Forelimb muscle (tissue), 1 donor: ENCODE measurements at regions not wholly inside any gene's neighbourhood (a gene's known extent, or its start where the extent isn't known, plus 50 kb on each side); places are given as distances from the start of the nearest gene placed in this dataset.
"Not testable (repeated sequence)": the region's sequence is repeated elsewhere in the genome, so short reads cannot be mapped to it uniquely, and the experiment has no call there.

ENCODE experiments used
- DNase-seq: peaks from one replicate; pipeline ENCODE4 v3.0.0-alpha.2; 2013; ENCODE audit warnings: low read depth

DNA sequence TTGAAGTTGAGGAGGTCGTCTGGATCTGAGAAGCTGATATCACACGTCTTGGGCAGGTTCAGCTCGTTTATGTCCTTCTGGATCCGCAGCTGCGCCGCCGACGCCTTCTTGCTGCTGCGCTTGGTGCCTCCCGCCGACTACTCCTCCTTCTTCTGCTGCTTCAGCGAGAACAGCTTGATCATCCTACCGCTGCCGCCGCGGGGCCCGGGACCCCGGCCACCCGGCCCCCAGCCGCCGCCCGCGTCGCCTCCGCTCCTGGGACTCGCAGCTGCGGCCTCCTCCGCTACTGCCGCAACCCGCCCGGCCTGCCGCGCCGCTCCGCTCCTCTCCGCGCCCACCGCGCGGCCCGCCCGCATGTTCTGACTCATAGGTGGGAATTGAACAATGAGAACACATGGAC lies 1710.6 kb downstream of the TP53TG3F start:
- not testable (repeated sequence) for DNase-seq

DNA sequence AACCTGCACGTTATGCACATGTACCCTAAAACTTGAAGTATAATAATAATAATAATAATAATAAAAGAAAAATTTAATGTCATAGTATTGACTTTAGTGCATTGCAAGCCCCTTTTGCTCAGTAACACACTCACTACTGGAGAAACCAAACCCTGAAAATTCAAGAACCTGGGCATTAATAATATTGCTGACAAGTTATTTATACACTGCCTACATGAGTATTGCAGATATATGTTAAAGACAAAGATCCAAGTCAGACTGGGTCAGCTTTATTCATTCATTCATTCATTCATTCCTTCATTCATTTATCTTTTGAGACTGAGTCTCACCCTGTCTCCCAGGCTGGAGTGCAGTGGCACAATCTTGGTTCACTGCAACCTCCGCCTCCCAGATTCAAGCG lies 1711.2 kb downstream of the TP53TG3F start:
- DNase-seq, result no peak

DNA sequence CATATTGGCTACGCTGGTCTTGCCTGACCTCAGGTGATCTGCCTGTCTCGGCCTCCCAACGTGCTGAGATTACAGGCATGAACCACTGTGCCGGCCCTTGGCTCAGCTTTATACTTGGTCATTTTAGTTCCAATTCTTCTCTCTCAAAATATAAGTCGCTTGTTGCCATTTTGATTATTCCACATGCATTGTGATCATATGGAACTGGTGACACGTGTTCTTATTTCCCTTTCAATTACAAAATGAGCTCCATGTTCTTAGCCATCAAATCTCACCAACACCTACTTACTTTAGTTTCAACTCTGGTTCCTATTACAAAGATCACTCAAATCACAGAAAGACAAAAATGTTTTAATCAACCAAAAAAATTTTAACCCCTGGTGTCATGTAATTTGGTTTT lies 1711.7 kb downstream of the TP53TG3F start:
- DNase-seq, result no peak

DNA sequence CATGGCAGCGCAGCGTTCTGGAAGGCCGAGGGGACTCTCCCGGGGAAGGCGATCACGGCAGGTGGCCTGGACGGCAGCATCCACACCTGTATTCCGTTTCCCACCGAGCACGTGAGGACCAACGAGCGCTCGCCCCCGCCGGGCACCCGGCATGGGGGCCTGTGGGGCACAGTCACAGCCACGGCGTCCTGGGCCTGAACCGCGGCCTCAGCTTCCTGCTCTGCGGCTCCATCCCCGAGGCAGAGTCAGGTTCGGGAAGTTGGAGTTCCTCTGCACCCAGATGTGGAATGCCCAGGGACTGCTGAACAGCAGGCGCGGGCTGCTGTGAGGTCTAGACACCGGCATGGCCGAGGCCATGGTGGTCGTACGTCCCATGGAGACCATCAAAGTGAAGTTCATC lies 1713.9 kb downstream of the TP53TG3F start:
- DNase-seq, result no peak

DNA sequence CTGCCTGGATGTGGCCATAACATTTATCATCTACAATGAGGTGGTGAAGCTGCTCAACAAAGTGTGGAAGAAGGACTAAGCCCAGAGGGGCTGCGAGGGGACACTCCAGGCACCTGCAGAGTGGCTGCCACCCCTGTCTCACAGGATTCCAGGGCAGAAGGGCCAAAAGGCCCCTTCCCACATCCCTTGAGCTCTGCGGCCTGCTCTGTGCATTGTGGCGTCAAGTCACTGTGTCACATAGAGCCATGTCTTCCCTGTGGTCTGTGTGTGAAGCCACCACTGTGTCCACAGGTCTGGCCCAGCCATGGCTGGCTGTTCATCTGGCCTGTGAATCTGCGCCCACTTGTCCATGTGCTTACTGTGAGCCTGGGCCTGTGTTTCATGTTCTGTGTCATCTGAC lies 1714.6 kb downstream of the TP53TG3F start:
- no peak for DNase-seq

DNA sequence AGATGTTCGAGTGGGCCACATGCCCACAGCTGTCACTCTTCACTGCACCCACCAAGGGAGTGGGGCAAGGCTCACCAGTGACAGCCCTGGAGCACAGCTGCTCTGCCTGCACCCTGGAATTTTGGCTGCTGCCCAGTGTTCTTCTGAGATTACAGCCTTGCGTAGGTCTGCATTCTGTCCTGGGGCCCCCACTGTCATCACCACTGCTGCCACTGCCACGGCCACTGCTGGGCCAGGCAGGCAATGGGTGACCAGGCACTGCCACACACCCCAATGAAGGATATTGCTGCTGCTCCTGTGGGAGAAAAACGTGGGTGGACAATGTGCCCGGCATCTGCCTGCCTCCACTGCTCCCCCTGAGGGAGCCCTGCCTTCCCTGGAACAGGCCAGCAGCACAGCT lies 1717.0 kb downstream of the TP53TG3F start:
- DNase-seq, result no peak

GRCh38 chr16:35177851-35178250 lies 1718.4 kb downstream of the TP53TG3F start:
- DNase-seq, result no peak

DNA sequence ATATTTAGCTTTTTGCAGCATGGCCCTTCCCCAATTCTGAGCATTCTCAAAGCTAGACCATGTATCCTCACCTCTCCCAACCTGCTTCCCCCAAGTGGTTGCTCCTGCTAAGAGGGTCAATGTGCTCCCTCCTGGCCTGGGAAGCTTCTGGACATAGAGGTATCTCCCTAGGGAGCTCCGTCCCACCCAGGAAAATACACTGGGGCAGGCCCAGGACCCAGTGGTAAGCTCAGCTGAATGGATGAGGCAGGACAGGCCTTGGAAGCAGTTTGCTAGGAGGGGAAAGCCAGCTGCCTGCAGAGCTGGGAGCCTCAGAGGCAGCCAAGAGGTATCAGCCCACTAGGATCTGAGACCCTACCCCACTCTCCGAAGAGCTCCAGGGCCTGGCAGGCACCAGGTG lies 1721.6 kb downstream of the TP53TG3F start:
- no peak for DNase-seq

GRCh38 chr16:35181422-35182030 lies 1722.1 kb downstream of the TP53TG3F start:
- DNase-seq, result no peak

DNA sequence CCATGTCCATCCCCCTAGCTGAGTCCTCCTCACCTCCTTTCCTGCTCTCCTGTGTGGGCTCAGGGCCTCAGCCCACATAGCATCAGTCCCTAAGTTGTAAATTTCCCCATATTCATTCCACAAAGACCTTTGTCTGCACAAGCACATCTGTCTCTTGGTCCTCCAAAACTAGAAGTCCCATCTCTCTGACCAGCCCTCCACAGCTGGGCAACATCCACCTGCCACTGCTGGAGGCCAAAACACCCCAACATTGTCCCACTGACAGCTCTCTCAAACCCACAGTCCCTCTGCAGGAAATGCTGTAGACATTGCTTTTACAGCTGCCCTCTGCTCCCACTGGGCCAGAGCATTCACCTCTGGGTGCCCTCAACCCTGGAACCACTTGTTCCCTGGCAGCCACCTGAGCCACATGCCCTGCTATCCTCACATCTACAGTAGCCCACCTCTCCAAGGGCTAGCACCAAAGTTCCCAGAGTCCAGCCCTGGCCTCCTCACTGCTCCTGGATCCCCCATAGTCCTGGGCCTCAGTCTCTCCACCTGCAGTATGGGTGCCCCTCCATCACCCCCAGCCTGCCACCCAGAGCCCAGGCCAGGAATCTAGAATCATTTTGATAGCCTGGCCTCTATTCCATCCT lies 1722.7 kb downstream of the TP53TG3F start:
- DNase-seq, result no peak

GRCh38 chr16:35182943-35183550 lies 1723.6 kb downstream of the TP53TG3F start:
- DNase-seq, result no peak

- no peak for DNase-seq
Observed at GRCh38 chr16:35184356-35184870, 1725.0 kb downstream of the TP53TG3F start.

GRCh38 chr16:35185366-35186044 lies 1726.1 kb downstream of the TP53TG3F start:
- no peak for DNase-seq

DNA sequence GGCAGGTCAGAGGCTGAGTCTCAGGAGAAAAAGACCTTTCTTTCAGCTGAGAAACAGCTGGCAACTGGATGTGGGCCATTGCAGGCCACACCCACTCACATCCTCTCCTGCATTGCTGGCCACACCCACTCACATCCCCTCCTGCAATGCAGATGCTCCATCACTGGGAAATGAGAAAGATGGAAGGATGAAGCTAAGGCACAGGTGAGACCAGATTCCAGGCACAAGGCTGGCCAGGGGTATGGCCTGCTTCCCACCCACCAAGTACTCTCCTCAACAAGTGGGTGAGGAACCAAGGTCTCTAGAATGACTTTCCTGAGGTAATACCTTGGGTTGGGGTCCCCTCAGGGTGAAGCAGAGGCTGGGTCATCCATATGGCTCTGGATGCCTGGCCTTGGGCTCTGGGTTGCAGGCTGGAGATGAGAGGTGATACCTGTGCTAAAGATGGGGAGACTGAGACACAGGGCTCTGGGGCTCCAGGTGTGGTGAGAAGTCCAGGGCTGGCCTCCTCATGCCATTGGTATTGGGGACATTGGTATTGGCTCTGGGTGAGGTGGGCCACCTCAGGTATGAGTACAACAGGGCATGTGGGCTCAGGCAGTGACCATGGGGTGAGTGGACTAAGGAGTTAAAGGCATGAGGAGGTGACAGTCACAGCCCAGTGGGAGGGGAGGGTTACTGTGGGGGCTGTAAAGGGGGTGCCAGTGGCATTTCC lies 1726.8 kb downstream of the TP53TG3F start:
- DNase-seq, result no peak

DNA sequence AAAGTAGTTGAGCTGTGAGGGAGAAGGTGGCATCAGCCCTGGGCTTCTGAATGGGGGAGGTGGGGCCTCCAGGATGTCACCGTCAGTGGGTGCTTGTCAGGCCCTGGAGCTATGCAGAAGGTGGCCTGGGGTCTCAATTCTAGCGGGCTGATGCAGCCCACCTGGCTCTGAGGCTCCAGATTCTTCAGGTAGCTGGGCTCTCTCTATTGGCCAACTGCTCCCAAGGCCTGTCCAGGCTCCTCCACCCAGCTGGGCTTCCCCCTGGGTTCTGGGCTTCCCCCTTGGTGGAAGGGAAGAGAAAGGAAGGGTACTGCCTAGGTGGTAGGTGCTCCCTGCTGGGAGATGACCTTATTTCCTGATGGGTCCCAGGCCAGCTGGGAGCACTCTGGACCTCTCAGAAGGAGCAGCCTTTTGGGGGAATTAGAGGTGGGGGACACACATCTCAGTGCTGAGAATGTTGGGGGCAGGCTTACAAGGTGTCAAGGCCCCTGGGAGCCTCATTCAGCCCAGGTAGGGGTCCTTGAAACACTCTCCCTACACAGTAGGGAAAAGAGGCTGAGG lies 1728.3 kb downstream of the TP53TG3F start:
- no peak for DNase-seq

GRCh38 chr16:35188288-35189155 lies 1729.1 kb downstream of the TP53TG3F start:
- DNase-seq, result no peak

DNA sequence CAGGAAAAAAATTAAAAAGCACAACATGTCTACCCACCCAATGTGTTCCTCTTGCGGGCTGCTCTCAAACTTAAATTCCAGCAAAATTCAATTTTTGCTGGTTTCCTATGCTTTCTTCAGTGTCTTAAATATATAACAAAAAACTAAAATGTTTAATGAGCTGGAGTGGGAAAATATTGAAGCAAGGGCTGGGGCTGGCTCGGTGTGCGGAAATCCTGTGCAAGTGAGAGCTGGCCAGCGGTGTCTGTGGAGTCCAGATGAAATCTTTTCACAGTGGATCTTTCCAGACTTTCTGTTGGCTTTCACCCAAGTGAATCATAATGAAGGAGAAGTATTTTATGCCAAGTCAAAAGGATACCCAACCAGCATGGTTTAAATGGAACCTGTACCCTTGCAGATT lies 1733.6 kb downstream of the TP53TG3F start:
- no peak for DNase-seq

DNA sequence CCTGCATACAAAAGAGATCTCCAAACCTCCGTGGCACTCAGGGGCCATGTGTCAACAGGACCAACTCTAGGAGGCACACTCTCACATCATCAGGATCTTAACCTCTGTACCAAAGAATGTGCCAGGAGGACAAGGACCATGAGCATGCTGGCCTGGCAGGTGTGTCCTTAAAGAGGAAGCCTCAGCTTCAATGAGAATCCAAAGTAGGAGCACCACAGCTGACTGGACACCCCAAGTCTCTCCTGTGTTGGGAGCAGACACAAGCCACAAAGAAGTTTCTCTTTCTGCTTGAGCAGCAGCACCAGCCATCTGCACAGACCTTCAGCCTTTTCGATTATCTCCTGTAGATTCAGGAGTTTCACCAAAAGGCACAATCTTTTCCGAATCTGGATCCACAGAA lies 1734.5 kb downstream of the TP53TG3F start:
- DNase-seq, result no peak

GRCh38 chr16:35194681-35195080 lies 1735.3 kb downstream of the TP53TG3F start:
- no peak for DNase-seq

GRCh38 chr16:35195173-35195863 lies 1735.9 kb downstream of the TP53TG3F start:
- DNase-seq, result no peak
